D341Med (cell line): ENCODE measurements at regions not wholly inside any gene's neighbourhood (a gene's known extent, or its start where the extent isn't known, plus 50 kb on each side); places are given as distances from the start of the nearest gene placed in this dataset.
"Not testable (repeated sequence)": the region's sequence is repeated elsewhere in the genome, so short reads cannot be mapped to it uniquely, and the experiment has no call there.

Experiments used
- DNase-seq: peaks from one replicate; pipeline ENCODE4 v3.0.0; 2012; ENCODE audit warnings: low spot score

DNA sequence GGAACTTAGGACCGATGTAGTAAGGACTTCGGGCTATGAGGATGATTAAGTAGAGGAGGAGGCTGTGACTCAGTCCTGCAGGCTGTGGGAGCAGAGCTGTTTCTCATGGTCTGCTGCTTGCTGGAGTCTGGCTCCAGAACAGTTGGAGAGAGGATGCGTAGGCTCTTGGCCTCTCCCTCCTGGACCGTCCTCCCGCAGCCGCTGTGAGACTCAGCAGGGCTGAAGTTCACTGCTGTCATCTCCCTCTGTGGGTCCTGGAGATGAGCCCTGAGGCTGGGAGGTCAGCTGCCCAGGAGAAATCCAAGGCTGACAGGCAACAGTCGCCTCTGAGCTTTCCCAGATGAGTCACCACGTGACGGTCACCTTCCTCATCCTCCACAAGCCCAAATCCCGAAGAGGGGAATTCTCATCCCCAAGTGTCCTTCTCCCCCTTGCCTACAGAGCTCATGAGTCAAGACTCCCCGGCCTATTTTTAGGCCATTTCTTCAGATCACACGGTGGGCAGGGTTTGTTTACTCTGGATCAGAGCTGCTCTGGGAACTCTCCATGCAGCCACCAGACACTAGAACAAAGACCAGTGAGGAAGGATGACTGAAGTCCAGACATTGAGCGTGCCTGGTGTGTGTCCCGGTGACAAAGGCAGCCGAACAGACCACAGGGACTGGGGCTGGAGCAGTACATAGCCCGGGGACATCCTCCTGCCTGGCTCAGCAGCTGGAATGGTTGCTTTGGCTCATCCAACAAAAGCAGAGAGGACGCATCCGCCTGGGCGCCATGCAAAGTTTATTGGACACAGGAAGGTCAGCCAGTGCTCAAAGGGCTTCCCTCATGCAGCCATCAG lies 137.3 kb upstream of the ZNF469 start:
- not testable (repeated sequence) for DNase-seq

GRCh38 chr16:88246955-88247582 lies 135.7 kb upstream of the ZNF469 start:
- not testable (repeated sequence) for DNase-seq

DNA sequence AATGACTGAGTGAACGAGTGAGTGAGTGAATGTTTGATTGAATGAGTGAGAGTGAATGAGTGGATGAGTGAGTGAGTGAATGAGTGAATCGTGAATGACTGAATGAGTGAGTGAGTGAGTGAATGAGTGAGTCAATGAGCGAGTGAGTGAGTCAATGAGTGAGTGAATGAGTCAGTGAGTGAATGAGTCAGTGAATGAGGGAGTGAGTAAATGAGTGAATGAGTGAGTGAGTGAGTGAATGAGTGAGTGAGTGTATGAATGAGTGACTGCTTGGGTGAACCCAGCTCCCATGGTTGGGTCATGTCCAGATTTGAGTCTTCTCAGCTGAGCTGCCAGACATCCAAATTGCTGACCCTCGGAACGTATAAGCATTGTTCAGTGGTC lies 135.2 kb upstream of the ZNF469 start:
- not testable (repeated sequence) for DNase-seq

GRCh38 chr16:88248761-88249160 lies 134.0 kb upstream of the ZNF469 start:
- DNase-seq = not testable (repeated sequence)

GRCh38 chr16:88250381-88250780 lies 132.4 kb upstream of the ZNF469 start:
- DNase-seq = not testable (repeated sequence)

DNA sequence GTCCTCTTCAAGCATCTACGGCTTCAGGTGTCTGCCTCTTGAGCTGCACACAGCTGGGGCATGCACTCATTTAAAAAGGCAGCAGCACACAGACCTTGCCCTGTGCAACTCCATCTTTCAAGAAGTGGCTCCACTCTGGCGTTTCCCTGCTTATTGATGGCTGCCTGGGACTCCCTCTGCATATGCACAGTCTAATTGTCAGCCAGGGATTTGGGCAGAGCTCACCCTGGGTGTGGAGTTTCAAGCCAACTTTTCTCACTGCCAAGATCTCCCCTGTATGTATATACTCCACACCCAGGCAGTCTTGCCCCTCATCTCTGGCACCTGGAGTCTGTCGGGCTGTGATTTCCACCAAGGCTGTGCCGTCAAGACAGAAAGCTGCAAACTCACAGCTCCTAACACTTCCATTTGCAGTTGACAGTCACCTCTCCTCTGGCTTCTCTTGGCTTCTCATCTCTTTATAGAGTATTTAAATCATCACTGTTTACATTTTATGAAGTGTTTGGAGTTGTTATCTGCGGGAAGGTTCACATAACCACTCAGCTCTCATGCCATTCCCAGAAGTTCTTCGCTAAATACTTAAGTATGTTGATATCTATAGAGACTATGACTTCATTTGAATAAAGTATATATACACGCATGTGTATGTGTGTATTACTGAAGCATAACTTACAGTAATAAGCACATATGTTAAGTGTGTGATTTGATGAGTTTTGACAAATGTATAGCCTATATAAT lies 130.5 kb upstream of the ZNF469 start:
- not testable (repeated sequence) for DNase-seq

GRCh38 chr16:88258141-88258540 lies 124.6 kb upstream of the ZNF469 start:
- DNase-seq = not testable (repeated sequence)

- not testable (repeated sequence) for DNase-seq
Measured at GRCh38 chr16:88258764-88259525, 123.8 kb upstream of the ZNF469 start.

DNA sequence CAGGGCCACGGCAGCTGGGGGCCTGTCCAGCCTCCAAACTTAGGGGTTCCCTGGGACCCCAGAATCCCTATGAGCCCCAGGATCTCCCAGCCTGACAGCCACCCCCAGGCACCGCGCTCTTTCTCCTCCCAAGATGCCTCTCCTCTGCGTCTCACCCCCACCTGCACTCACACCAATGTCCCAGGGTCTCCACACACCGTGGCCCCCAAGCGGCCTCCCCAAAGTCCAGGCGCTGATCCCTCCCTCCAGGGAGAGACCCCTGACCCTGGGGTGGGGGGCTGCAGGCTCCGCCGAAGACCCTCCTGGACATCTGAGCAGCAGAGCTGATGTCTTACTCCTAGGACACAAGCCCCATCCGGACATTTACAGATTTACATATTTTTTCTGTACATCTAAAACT lies 123.2 kb upstream of the ZNF469 start:
- not testable (repeated sequence) for DNase-seq

DNA sequence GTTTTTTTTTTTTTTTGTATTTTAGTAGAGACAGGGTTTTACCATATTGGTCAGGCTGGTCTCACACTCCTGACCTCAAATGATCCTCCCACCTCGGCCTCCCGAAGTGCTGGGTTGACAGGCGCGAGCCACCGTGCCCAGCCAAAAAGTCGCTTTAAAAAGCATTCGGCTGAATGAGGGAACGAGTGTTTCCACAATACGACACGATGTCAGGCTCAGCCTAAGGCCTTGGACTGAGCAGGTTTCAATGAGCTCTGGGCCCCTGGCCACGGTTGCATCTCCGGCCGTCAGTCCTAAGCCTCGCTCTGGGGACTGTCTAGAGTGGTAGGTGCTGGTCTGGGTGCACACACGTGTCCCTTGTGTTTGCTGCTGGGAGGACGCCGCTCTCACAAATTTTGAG lies 122.6 kb upstream of the ZNF469 start:
- DNase-seq = not testable (repeated sequence)

DNA sequence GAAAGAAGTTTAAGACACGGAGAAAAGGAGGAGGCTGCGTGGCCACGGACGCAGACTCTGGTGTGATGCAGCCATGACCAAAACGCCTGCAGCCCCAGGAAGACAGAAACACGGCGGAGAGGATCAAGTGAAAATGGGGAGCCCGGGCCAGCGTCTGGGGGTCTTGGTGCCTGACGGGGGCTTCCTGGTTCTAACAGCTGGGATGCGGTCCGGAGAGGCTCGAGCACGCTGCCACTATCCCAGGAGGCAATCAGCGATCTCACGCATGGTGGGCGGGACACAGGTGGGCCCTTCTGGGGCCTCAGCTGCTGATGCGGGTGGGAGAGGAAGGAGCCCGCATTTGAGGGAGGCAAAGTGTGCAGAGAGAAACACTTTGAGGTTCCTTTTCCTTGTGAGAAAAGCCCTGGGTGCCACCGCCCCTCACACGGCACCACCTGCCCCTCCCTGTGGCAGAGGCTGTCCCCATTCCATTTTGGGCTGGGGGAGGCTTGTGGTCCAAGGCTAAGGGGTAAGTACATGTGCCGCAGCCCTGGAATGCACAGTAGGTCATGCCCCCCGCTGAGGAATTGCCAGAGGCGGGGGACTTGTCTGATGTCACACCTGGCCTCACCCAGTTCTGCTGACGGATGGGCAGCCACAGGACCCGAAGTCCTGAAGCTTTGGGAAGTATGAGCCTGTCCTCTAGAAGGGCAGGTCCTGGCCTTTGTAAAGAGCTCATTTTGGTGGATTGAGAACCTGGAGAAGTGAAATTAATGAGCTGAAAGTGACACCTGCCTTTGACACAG lies 121.7 kb upstream of the ZNF469 start:
- not testable (repeated sequence) for DNase-seq

DNA sequence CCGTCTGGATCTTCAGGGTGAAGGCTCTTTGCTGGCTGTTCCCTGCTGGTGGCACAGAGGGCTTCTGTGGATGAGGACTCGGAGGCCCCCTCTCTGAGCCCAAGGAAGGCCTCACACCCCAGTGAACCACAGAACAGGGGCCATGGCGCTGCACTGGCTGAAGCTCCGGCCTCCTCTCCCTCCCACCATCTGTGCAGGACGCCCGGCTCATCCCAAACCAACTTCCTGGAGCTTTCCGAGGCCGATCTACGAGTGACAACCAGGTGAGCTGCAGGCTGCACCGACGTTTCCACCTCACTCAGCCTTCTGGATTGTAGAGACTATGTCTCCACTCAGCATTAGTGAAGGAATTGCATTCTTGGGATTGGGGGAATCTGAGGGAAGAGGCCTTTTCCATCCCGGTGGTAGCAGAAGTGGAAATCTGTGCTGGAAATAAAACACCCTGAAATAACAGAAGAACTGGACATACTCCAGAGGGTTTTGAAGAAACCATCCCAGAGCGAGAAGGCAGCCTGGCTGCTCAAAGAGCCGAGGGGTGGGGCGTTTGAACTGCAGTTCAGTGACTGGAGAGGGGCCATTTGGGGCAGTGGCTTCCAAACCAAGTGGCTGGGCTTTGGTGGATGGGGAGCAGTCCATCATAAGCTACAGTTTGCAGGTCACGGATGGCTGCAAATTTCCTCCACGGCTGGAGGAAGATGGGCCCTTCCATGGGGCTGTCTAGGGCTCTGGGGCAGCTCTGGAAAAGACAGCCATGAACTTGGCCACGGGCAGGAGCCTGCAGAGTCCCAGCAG lies 120.7 kb upstream of the ZNF469 start:
- DNase-seq = not testable (repeated sequence)

DNA sequence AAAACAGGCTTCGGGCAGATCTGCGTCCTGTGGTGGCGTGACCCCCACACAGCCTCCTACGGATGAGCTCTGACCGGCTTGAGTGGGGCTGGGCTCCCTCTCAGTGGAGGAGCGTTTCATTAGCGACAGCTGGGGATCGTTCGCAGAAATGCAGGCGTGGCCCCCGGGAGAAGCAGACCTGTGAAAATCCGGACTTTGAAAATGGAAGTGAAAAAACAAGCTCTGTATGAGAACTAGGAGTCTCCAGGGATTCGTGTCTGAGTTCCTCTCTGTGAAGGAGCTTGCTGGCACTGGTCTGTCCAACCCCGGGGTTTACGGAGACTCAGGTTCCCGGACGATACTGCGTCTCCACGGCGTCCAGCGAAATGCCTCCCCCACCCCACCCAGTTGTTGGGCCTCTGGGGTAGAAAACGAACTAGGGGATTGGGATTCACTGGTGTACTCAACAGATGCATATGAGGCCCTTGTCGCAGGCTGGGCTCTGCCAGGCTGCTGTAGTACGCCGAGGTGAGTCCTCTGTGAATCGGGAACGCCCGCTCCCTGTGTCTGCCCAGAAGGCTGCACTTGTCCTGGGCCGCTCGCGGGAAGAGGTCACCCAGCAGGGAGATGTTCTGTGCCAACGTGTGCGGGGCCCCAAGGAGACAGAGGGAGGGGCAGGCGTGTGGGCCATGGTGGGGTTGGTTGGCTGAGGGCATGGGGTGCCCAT lies 119.7 kb upstream of the ZNF469 start:
- DNase-seq = not testable (repeated sequence)

GRCh38 chr16:88263681-88264287 lies 119.0 kb upstream of the ZNF469 start:
- not testable (repeated sequence) for DNase-seq

DNA sequence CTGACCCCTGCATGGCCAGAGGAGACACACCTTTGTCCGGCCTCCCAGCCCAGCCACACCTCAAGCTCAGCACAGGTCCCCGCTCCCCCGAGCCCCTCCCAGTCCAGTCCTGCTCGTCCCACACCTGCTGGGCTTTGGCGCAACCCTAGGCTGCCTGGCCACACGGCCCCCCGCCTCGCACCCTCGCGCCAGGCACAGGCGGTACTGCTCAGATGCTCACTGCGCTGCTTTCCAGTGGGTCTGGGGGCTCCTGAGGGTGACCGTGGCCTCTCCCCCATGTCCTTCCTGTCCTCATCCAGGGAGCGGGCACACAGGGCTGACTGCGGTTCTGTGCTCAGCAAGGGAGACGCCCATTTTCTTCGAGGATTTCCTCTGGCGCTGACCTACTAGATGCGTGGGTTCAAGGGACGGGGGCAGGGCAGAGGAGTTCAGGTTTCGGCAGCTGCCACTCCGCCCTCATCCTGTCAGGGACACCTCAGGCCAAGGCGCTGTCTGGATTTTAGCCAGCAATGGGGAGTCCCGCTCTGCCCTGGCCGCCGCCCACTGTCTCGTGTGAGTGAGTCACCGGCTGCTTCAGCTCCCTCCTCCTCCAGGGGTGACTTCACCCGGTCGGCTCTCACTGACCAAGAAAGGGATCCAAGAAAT lies 118.0 kb upstream of the ZNF469 start:
- no peak for DNase-seq

- DNase-seq = not testable (repeated sequence)
Measured at GRCh38 chr16:88265286-88265938, 117.3 kb upstream of the ZNF469 start.

- not testable (repeated sequence) for DNase-seq
Measured at GRCh38 chr16:88266036-88266435, 116.7 kb upstream of the ZNF469 start.

DNA sequence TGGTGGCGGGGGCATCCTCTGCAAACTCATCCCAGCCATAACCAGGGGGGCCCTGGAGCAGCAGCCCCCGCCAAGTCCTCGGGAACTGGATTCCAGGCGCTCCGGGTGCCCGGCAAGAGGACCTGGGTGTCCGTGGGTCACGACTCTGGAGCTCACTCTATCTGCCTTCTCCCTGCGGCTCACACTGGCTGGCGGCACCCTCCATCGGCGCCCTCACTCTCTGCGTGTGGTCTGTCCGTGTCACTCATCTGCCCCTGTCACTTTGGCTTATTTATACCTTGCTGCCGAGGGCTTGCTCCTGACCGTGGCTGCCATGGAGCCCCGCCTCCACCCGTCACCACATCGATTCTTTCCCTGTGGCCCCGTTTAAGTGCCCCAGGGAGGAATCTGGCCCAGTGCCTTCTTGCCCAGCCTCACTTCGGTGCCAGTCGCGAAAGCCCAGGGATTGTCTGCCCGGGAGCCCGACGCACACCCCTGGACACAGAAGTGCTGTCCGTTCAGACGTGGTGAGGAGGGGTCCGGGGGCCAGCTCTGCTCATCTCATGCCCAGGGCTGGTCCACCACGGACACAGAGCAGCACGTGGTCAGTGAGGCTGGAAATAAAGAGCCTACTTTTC lies 115.7 kb upstream of the ZNF469 start:
- DNase-seq = not testable (repeated sequence)
